GM21381 (cell line): ENCODE measurements at regions not wholly inside any gene's neighbourhood (a gene's known extent, or its start where the extent isn't known, plus 50 kb on each side); places are given as distances from the start of the nearest gene placed in this dataset.
"Not testable (repeated sequence)": the region's sequence is repeated elsewhere in the genome, so short reads cannot be mapped to it uniquely, and the experiment has no call there.

ENCODE experiments used
- ATAC-seq: cut with Tn5 transposase; IDR thresholded peaks from one replicate; pipeline ENCODE4 v1.9.1; 2021; ENCODE audit warnings: mild to moderate bottlenecking, moderate library complexity; ENCODE audit not compliant: unreplicated experiment

- ATAC-seq = not testable (repeated sequence)
These were observed 203.4 kb downstream of the DSC3 start for GRCh38 chr18:30839056-30839561.

DNA sequence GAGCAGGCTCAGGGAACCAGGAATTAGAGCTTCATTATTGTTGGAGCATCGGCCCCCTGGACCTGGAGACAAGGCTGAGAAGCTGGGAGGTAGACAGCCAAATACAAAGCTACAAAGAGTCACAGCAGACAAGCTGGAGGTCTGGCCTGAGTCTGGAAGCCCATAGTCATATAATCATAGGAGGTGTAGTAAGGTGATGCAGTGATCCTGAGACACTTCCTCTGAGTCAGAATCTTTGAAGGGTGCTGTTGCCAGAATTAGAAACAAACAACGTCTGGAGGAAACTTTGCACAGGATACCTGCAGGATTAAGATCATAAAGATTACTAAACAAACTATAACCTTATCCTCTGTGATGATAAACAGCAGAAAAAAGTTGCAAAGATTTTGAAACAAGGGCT lies 213.8 kb downstream of the DSC3 start:
- no peak for ATAC-seq

DNA sequence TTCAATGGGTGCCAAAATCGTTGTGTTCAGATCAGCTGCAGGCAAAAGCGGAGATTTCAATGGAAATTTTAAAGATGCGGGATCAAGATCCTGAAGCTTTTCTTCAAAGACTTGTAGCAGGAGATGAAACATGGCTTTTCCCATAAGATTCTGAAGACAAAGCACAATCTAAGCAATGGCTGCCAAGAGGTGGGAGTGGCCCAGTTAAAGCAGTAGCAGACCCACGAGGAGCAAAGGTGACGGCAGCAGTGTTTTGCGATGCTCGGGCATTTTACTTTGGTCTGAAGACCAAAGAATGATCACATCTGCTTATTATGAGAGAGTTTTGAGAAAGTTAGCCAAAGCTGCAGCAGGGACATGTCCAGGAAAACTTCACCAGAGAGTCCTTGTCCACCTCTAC lies 222.9 kb downstream of the DSC3 start:
- ATAC-seq = no peak

- ATAC-seq = no peak
These were observed 228.1 kb downstream of the DSC3 start for GRCh38 chr18:30814446-30814845.

GRCh38 chr18:30811580-30811979 lies 231.0 kb downstream of the DSC3 start:
- no peak for ATAC-seq

- no peak for ATAC-seq
These were observed 232.0 kb downstream of the DSC3 start for GRCh38 chr18:30810580-30810979.

DNA sequence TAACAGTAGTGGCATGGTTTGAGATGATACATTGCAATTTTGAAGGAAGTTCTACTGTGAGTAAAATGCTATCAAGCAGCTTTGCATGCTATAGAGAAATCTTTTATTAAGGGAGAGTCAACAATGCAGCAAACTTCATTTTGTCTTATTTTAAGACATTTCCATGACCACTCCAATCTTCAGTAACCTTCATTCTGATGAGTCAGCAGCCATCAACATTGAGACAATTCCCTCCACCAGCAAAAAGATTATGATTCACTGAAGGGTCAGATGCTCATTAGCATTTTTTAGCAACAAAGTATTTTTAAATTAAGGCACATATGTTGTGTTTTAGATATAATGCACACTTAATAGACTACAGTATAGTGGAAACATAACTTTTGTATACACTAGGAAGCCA lies 235.7 kb downstream of the DSC3 start:
- no peak for ATAC-seq

GRCh38 chr18:30800800-30801199 lies 241.7 kb downstream of the DSC3 start:
- no peak for ATAC-seq

DNA sequence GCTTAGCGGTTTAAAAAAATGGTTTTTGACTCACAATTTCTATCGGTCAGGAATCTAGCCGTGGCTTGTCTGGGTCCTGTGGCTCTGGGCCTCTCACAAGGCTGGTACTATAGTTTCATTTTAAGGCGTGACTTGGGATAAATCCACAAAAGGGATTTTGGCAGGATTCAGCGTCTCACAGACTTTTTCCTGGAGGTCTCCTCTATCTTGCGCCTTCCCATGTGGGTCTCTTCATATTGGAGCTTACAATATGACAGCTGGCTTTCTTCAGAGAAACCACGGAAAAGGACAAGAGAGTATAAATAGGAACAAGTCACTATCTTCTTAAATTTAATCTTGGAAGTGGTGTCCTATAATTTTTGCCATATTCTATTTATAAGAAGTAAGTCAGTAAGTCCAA lies 250.5 kb downstream of the DSC3 start:
- no peak for ATAC-seq

- ATAC-seq = not testable (repeated sequence)
These were observed 254.0 kb downstream of the DSC3 start for GRCh38 chr18:30788411-30788991.

GRCh38 chr18:30787410-30787809 lies 255.1 kb downstream of the DSC3 start:
- ATAC-seq = no peak

GRCh38 chr18:30781601-30782000 lies 260.9 kb downstream of the DSC3 start:
- no peak for ATAC-seq

DNA sequence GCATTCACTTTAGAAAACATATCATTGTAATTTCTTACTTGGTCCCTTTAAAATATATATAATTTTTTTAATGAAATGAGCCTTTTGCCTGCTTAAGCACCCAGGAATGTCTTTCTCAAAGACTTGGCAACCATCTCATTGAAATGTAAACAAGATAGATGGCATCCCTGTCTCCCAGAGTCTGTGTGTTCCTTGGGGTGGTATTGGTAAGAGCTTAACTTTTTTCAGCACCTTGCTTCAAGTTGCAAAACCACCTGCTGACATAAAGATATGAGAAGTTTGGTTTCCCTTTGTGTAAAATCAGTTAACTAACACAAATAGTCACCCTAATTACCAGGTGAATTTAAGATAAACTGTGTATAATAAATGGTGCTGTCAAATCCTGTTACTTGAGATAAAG lies 266.9 kb downstream of the DSC3 start:
- ATAC-seq = no peak

- ATAC-seq = not testable (repeated sequence)
These were observed 270.4 kb downstream of the DSC3 start for GRCh38 chr18:30772170-30772569.

DNA sequence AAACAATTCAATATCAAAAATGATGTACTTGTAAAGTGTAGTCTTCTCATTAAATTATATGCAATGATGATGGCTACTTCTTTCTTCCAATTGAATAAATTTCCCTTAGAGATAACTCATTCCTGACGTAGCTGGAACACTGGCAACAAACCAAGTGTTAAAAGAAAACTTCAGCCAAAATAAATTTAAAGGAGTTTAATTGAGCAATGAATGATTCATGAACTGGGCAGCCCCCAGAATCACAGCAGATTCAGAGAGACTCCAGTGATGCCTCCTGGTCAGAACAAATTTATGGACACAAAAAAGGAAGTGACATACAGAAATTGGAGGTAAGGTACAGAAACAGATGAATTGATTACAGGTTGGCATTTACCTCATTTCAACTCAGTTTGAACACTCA lies 276.5 kb downstream of the DSC3 start:
- no peak for ATAC-seq

- ATAC-seq = no peak
These were observed 277.3 kb downstream of the DSC3 start for GRCh38 chr18:30765247-30765646.

DNA sequence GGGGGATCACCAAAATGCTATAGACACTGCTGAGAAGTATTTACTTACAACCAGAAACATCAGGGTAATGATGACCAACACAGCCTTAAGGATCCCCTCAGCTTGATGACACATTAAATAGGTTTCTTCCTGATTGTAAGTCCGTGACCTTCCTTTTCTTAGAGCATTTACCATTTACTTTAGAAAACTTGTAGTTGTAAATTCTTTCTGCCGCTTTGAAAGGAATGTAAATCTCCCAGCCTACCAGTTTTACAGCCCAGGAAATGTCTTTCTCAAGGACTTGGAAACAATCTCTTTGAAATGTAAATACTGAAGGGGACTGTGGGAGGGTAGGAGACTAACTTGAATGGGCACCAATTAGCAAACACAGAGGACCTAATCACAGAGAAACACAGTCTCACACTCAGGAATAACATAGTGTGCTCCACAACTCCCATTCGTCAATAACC lies 278.6 kb downstream of the DSC3 start:
- no peak for ATAC-seq

DNA sequence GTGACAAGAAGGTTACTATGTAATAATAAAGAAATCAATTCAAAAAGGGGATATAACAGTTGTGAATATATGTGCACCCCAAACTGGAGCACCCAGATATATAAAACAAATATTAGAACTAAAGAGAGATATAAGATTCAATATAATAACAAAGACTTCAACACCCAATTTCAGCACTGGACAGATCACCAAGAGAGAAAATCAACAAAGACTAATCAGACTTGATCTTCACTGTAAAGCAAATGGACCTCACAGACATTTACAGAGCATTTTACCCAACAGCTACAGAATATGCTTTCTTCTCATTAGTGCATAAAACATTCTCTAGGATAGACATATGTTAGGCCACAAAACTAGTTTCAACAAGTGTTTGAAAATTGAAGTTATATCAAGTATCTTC lies 287.7 kb downstream of the DSC3 start:
- no peak for ATAC-seq

DNA sequence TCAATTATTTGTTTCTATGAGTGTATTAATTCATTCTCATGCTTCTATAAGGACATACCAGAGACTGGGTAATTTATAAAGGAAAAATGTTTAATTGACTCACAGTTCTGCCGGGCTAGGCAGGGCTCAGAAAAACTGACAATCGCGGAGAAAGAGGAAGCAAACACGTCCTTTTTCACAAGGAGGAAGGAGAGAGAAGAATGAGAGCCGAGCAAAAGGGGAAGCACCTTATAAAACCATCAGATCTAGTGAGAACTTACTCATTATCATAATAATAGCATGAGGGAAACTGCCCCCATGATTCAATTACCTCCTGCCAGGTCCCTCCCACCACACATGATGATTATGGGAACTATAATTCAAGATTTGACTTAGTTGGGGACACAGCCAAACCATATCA lies 294.0 kb downstream of the DSC3 start:
- no peak for ATAC-seq

DNA sequence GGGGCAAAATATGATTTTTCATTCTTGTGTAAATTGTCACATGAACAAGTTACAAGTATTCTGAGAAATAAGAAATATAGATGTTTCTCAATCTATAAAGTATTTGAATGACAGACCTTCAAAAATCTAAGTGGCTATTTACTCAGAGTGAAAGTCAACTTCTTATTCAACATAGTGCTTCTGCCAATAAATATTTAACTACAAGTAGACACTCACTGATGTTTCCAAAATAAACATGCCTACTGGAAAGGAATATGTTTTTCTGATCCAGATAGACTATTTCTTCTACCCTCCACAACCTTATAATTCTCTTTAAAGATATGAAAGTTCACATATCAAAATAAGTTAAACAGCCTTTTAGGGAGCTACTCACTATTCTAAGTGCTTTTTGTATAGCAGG lies 296.3 kb downstream of the DSC3 start:
- ATAC-seq = no peak

DNA sequence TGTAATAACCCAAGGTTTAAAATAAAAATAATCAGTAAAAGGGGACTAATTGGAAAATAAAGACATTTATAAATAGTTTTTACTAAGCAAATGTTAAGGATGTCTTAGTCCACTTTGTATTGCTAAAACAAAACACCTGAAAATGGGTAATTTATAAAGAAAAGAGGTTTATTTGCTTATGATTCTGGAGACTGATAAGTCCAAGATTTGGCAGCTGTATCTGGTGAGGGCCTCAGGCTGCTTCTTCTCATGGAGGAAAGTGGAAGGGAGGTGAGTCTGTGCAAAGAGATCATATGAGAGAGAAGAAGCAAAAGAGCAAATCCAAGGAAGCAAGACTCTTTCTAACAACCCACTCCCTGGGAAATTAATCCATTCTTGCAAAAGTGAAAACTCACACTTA lies 299.5 kb downstream of the DSC3 start:
- ATAC-seq = no peak

DNA sequence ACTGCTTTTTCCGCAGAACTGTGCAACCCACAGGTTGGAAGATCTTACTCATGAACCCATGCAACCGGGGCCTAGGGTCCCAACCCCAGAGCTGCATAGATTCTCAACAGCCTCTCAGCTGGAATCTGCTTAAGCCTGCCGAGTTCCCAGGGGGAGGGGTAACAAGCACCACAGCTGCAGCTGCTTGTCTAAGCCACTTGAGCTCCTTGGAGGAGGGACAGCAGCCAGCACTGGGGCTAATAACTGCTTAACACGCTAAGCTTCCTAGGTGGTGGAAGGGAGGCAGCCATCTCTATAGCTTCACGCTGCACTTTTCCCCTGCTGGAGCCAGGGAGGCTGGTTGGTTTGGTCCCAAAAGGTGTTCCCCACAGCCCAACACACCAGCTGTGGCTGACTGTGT lies 311.6 kb downstream of the DSC3 start:
- ATAC-seq = no peak

GRCh38 chr18:30727849-30728248 lies 314.7 kb downstream of the DSC3 start:
- ATAC-seq = no peak
